Left lung (tissue), 4 donors: ENCODE measurements at regions not wholly inside any gene's neighbourhood (a gene's known extent, or its start where the extent isn't known, plus 50 kb on each side); places are given as distances from the start of the nearest gene placed in this dataset.

Source experiments
- ATAC-seq: fragments of 200-7000 bp; cut with Tn5 transposase; one replicate; pipeline ENCODE4 v1.9.1; 2020; ENCODE audit warnings: moderate library complexity
- DNase-seq, 4 donors: peaks; one replicate each; pipeline ENCODE4 v3.0.0-alpha.2; 2013 to 2020
- H3K27ac ChIP-seq, 2 donors: fragments of 200-600 bp; sonication (generic) in 1 of 2; one replicate each; pipeline versions ENCODE4 v1.5.0 to v1.8.0; 2020 to 2021
- H3K27me3 ChIP-seq, 2 donors: fragments of 200-600 bp; sonication (generic) in 1 of 2; one replicate each; pipeline versions ENCODE4 v1.5.0 to v1.8.0; 2020 to 2021
- H3K36me3 ChIP-seq, 2 donors: fragments of 200-600 bp; sonication (generic) in 1 of 2; one replicate each; pipeline versions ENCODE4 v1.5.0 to v1.8.0; 2020 to 2021
- H3K4me1 ChIP-seq, 2 donors: fragments of 200-600 bp; one replicate each; pipeline ENCODE4 v1.8.0; 2021
- H3K4me3 ChIP-seq, 2 donors: fragments of 200-600 bp; sonication (generic) in 1 of 2; one replicate each; pipeline versions ENCODE4 v1.5.0 to v1.8.0; 2020 to 2021; ENCODE audit warnings: mild to moderate bottlenecking in 1 of 2
- H3K9me3 ChIP-seq, 2 donors: fragments of 200-600 bp; sonication (generic) in 1 of 2; one replicate each; pipeline versions ENCODE4 v1.5.0 to v1.8.0; 2020 to 2021
- CTCF ChIP-seq, 2 donors: fragments of 200-600 bp; sonication (generic) in 1 of 2; IDR thresholded peaks; one replicate each; pipeline versions ENCODE4 v1.5.0 to v1.8.0; 2021; ENCODE audit warnings: antibody characterized with exemption in 2 of 2
- intact Hi-C, 2 donors: fragments of 100-400 bp; cut with DNase I; formaldehyde crosslinking; loops; one replicate each; pipeline versions ENCODE4 v1.11.2 to v1.14.2; 2022
- donor health status: DM: no; HTN: yes; CAD: no.
- donor health status: DM: no; HTN: no; CAD: no.

GRCh38 chr5:167696558-167697314 lies 594.7 kb upstream of the WWC1 start:
- H3K27ac ChIP-seq, result no peak overlapping the region
- H3K36me3 ChIP-seq, result no peaks in the 10 kb centered on the region
- no peak for TF ChIP-seq CTCF (IDR thresholded peaks at IDR 0.05)
- H3K9me3 ChIP-seq, result no peaks in the 10 kb centered on the region
- H3K27me3 ChIP-seq, result no peaks in the 10 kb centered on the region
- no peaks in the 10 kb centered on the region for H3K4me1 ChIP-seq
- ATAC-seq (no peak), DNase-seq (no peak)
- no peak overlapping the region for H3K4me3 ChIP-seq
- intact Hi-C loops, result no loop called here

DNA sequence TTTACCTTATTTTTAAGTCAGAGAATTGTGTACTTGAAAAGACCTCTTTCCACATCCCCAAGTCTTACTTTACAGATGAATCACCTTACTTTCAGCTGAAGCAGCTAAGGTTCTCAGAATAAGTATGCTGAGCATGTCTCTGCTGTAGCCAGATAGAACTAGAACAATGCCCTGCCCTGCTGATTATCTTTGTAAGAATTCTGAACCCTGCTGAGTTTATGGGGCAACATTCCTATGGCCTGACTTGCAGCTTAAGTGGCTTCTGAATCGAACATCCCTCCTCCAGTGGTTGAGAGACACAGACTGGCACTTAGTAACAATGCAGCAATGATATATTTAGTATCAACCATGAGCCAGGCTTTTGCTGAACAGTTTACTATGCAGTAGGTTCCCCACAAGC lies 592.0 kb upstream of the WWC1 start:
- no peak overlapping the region for H3K27ac ChIP-seq
- DNase-seq (no peak), ATAC-seq (peak; percentile 95)
- no peak overlapping the region for H3K4me3 ChIP-seq
- H3K27me3 ChIP-seq, result no peaks in the 10 kb centered on the region
- intact Hi-C loops, result no loop called here
- no peaks in the 10 kb centered on the region for H3K9me3 ChIP-seq
- H3K4me1 ChIP-seq, result no peaks in the 10 kb centered on the region
- no peak for TF ChIP-seq CTCF (IDR thresholded peaks at IDR 0.05)
- H3K36me3 ChIP-seq, result no peaks in the 10 kb centered on the region

DNA sequence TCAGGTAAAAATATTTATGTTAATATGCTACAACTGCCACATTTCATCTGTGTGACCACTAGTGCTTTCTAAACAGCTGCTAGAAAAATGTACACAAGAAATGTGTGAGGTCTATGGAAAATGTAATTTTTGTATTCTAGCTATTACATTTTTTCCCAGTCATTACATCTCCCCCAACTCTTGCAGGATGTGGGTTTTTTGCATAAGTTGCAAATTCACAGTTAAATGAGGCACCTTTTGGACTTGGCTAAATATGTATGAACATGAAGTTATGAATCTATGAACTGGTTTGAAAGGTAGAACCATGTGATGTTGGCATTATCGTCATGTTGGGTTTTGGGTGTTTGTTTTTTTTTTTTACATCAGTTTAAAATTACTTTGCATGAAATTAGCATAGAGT lies 590.4 kb upstream of the WWC1 start:
- DNase-seq, result no peak

GRCh38 chr5:167702014-167702413 lies 589.4 kb upstream of the WWC1 start:
- H3K4me1 ChIP-seq, result no peaks in the 10 kb centered on the region
- no peaks in the 10 kb centered on the region for H3K9me3 ChIP-seq
- H3K36me3 ChIP-seq, result no peaks in the 10 kb centered on the region
- no peaks in the 10 kb centered on the region for H3K27me3 ChIP-seq
- DNase-seq, result no peak
- no peak for ATAC-seq
- intact Hi-C loops, result no loop called here
- H3K27ac ChIP-seq, result no peak overlapping the region
- no peak for TF ChIP-seq CTCF (IDR thresholded peaks at IDR 0.05)
- H3K4me3 ChIP-seq, result no peak overlapping the region

More for the DNA sequence above, 590.4 kb upstream of the WWC1 start:
- Histone ChIP-seq H3K27ac (no peak overlapping the region), H3K9me3 (no peaks in the 10 kb centered on the region), H3K4me1 (no peaks in the 10 kb centered on the region), H3K36me3 (no peaks in the 10 kb centered on the region), H3K4me3 (no peak overlapping the region), H3K27me3 (no peaks in the 10 kb centered on the region)
- no peak for TF ChIP-seq CTCF (IDR thresholded peaks at IDR 0.05)
- no peak for ATAC-seq
- intact Hi-C loops, result no loop called here

- no peak for DNase-seq
- intact Hi-C loops, result no loop called here
Measured at GRCh38 chr5:167708449-167708848, 583.0 kb upstream of the WWC1 start.

More at GRCh38 chr5:167708449-167708848, 583.0 kb upstream of the WWC1 start:
- H3K4me3 ChIP-seq, result no peak overlapping the region
- no peaks in the 10 kb centered on the region for H3K4me1 ChIP-seq
- no peak for TF ChIP-seq CTCF (IDR thresholded peaks at IDR 0.05)
- H3K27ac ChIP-seq, result no peak overlapping the region
- H3K36me3 ChIP-seq, result no peaks in the 10 kb centered on the region
- ATAC-seq, result no peak
- H3K9me3 ChIP-seq, result no peaks in the 10 kb centered on the region
- no peaks in the 10 kb centered on the region for H3K27me3 ChIP-seq
